ENCODE measurements at regions not wholly inside any gene's neighbourhood (a gene's known extent, or its start where the extent isn't known, plus 50 kb on each side); places are given as distances from the start of the nearest gene placed in this dataset.
"Not testable (repeated sequence)": the region's sequence is repeated elsewhere in the genome, so short reads cannot be mapped to it uniquely, and the experiment has no call there.

GRCh38 chr12:4154672-4155225 lies 118.8 kb upstream of the CCND2 start:
- DNase-seq = no peak

DNA sequence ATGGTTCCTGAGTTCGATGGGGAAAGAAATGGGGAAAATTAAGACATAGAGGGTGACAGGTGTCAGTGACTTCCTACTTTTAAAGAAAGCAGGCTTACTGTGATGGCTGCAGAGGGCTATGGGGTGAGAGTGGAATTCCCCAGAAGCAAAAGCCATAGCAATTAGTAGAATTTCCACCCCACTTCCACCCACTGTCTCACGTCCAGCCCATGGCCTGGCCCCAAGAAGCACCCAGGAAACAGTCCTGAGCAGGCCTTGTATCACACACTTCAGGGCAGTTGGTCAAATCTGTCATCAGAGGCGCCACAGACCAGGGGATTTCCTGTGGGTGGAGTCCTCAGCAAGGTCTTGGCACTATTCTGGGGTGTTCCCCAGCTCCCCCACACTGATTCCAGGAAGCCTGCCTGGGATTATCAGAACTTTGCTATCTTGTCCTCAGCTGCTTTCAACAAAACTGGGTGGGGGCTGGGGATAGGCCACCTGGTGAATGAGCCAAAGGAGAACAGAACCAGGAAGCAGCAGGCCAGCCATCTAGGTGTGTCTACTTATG lies 120.1 kb upstream of the CCND2 start:
- DNase-seq = no peak

GRCh38 chr12:4152145-4152795 lies 121.3 kb upstream of the CCND2 start:
- no peak for DNase-seq

DNA sequence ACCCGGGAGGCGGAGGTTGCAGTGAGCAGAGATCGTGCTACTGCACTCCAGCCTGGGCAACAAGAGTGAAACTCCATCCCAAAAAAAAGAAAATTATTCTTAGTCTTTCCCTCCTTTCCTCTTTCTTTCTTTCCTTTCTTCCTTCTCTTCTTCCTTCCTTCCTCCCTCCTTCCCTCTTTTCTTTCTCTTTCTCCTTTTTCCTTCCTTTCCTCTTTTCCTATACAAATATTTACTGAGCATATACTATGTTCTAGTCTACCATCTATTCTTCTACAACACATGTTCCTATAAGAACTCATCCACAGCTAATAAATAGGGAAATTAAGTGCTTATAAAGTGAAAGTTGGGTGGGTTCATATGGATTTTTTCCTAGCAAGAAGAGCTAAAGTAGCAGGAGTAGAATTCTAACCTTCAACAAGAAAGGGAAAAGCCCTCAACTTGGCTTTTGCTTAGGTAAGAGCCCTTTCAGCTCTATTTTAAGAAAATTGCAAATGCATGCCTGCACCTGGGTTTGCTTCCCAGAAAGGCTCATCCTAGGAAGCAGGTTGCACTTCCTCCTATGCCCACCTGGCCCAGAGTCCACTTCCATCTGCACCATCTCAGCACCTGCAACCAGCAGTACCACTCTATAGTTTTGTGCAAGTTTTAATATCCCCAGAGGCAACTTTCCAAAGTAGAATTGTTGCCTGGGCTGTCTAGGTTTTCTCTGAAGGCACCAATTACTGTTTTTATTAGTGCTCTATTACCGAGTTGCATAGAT lies 122.0 kb upstream of the CCND2 start:
- no peak for DNase-seq

- DNase-seq = not testable (repeated sequence)
These were observed 123.2 kb upstream of the CCND2 start for GRCh38 chr12:4150355-4150754.

DNA sequence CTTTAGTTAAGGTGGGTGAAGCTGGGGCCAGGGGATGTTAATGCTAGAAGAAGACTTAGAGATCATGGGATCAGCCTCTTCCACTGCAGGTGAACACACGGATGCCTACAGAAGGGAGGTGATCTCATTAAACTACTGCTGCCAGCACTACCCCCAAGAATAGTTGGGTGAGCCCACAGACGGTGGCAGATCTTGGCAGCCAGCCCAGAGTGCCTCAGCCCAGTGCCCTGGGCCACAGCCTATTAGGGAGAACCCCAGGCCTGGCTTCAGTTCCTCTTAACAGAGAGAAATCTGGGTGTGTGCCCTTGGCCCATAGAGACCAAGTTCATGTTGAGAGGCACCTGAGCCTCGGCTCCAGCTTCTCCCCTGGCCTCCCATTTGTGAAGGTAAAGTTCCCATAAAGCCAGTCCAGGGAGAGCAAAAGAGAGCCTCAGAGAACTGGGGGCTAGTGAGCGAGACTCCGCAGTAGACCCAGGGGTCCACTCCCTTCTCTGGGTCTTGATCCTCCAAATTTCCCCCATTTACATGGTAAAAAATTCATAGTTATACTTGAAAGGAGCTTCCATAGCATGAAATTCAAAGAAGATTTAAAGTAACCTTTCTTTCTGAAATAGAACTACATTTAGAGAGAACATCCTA lies 125.0 kb upstream of the CCND2 start:
- DNase-seq = no peak

DNA sequence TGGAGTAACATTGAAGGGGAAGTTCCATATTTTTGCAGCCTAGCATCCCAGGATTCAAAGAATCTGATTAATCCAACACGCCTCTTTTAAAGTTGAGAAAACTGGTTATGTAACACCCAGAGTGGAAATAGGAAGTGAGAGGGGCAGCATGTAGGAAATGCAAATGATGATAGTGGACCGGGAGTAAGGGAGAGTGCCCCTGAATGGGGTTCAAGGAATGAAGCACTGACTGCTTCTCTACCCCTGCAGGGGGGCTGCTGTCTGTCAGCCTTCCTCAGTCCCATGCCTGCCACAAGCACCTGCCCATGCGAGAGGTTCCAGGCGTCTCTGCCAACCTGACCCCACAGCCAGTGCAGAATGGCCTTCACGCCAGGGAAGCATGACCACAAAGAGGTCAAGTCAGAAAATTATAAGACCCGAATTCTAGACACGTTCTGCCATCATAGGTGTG lies 126.5 kb upstream of the CCND2 start:
- DNase-seq = no peak

GRCh38 chr12:4145990-4146859 lies 127.3 kb upstream of the CCND2 start:
- DNase-seq = no peak

GRCh38 chr12:4144676-4145075 lies 128.9 kb upstream of the CCND2 start:
- no peak for DNase-seq

- no peak for DNase-seq
These were observed 129.7 kb upstream of the CCND2 start for GRCh38 chr12:4143896-4144295.

DNA sequence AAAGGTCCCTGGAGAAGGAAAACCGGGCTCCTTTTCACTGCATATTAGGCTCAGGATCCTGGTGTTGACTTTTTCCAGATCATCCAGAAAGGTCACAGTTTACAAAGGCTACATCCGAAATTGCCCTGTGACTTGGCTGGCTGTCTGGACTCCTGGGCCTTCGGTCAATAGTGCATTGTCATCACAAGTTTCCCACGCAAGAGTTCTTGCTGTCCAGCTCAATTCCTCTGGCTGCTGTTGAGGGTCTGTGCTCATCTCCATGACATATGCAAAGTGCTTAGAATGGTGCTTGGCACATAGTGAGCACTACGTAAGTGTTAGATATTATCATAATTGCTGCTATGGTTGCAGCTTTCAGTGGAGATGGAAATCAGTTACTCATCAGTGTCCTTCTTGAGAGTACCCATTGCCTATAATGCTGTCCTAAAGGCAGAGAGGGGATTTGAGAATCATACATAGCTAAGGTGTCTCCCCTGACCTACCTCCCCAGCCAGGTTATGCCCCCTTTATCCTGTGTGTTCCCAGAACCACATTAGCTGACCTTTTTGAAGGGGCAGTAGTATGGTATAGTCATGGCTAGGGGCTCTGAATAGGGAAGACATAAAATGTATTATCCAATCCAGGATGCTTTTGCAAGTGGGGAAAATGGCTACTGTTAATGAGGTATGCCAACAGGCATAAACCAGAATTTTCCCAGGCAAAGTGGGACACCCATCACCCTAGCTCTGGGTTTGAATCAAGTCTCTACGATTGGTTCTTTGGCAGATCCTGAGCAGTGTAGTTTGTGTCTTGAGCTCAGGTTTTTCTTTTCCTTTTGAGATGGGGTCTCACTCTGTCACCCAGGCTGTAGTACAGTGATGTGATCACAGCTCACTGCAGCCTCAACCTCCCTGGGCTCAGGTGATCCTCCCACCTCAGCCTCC lies 132.0 kb upstream of the CCND2 start:
- DNase-seq = no peak

- no peak for DNase-seq
These were observed 132.8 kb upstream of the CCND2 start for GRCh38 chr12:4140581-4141301.

GRCh38 chr12:4139191-4139590 lies 134.4 kb upstream of the CCND2 start:
- DNase-seq = no peak

DNA sequence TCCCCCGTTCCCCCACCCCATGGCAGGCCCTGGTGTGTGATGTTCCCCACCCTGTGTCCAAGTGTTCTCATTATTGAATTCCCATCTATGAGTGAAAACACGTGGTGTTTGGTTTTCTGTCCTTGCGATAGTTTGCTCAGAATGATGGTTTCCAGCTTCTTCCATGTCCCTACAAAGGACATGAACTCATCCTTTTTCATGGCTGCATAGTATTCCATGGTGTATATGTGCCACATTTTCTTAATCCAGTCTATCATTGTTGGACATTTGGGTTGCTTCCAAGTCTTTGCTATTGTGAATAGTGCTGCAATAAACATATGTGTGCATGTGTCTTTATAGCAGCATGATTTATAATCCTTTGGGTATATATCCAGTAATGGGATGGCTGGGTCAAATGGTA lies 135.0 kb upstream of the CCND2 start:
- DNase-seq = not testable (repeated sequence)

GRCh38 chr12:4138051-4138450 lies 135.5 kb upstream of the CCND2 start:
- no peak for DNase-seq

DNA sequence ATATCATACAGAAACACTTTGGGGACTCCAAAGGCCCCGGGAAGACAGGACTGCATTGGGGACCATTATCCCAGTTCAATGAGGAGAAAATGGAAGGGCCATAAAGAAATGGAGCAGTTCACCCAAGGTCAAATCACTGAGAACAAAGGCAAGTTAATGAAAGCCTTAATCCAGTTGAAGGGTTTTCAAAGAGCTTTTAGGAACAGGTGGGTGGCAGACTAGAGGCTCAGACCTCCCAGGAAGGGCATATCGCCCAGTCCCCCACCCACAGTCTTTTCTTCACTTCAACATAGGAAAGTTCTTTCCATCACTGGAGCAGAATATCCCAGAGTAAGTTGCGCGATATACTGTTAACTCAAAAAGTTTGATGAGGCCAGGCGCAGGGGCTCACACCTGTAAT lies 136.1 kb upstream of the CCND2 start:
- no peak for DNase-seq

GRCh38 chr12:4137015-4137414 lies 136.5 kb upstream of the CCND2 start:
- no peak for DNase-seq

DNA sequence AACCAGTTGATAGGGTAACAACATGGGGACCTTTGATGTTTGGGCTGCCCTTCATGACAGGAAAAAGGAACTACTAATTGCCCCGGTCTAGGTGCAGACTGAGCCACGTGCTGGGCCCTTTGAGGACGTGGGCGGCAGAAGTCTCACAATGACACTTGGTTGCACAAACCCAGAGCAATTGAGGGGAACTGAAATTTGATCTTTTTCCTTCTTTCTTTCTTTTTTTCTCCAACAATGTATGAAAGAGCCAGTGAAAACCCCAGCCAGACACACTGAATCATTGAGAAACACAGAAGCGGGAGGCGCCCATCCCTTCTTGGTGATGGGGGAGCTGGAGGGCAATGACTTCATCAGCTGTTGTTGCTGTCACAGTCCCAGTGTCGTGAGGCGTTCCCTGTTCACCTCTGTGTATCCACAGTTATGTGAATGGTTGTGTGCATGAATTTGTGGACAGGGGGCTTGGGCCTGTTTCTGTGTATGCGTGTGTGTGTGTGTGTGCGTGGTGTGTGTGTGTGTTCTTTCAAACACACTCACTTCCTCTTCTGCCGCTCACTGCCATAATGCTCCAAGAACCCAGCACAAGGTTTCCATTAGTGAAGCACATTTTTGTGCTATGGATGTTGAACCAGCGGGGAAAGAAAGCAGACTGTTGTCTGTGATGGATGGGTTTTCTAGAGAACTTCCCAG lies 137.5 kb upstream of the CCND2 start:
- no peak for DNase-seq

DNA sequence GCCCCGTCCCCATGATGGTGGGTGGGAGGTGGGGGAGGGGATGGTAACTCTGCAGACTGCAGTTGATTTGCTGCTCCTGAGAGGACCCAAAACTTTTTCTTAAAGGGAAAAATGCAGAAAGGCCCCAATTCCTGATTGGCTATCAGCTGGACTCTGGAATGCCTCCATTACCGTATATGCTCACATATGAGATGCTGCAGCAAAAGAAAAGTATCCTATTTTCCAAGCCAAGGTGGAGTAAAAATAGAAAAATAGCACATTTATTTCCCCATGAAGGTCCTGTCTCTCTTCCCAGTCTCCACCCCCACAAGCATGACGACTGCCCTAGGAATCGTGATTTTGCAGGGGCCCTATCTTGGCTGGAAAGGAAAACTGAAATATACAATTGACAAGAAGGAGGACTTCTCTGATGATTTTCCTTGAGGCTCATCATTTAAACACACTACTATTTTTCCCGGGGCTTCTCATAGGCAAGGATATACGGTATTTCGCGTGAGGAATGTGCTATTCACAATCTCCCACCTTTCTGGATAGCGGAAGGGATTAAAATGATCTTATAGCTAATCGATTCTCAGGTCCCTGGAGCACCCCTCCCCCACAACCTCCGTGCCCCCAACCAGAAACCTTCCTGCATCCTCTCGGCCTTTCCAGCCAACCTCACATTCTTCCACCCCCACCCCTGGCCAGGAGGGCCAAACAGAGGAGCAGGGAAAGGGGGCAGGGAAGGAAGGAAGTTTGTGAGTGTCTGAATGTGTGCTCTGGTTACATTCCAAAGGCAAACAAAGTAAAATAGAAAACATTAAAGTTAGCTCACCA lies 138.9 kb upstream of the CCND2 start:
- no peak for DNase-seq
